ENCODE measurements at regions not wholly inside any gene's neighbourhood (a gene's known extent, or its start where the extent isn't known, plus 50 kb on each side); places are given as distances from the start of the nearest gene placed in this dataset.

DNA sequence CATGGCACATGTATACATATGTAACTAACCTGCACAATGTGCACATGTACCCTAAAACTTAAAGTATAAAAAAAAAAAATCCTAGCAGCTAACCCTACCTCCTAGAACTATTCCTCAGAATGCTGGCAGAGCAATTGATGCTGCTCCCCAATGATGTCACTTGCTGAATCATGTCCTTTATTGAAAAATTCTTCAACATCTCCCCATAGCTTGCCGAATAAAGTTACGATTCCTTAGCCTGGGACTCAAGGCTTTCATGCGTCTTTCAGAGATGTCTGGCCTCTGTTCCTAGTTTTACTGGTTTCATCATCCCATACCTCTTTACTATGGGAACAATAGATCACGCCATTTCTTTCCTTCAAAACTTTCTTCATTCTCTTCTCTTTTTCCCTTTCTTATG lies 174.7 kb upstream of the FAT1 start:
- TF ChIP-seq EZH2phosphoT487 (IDR thresholded peaks at IDR 0.05; ENCODE audit: low read depth, severe bottlenecking, unreplicated experiment) (no peak), EZH2 (IDR thresholded peaks at IDR 0.05; ENCODE audit: borderline replicate concordance) (no peak)
- TF ChIP-seq, protein P1, sequence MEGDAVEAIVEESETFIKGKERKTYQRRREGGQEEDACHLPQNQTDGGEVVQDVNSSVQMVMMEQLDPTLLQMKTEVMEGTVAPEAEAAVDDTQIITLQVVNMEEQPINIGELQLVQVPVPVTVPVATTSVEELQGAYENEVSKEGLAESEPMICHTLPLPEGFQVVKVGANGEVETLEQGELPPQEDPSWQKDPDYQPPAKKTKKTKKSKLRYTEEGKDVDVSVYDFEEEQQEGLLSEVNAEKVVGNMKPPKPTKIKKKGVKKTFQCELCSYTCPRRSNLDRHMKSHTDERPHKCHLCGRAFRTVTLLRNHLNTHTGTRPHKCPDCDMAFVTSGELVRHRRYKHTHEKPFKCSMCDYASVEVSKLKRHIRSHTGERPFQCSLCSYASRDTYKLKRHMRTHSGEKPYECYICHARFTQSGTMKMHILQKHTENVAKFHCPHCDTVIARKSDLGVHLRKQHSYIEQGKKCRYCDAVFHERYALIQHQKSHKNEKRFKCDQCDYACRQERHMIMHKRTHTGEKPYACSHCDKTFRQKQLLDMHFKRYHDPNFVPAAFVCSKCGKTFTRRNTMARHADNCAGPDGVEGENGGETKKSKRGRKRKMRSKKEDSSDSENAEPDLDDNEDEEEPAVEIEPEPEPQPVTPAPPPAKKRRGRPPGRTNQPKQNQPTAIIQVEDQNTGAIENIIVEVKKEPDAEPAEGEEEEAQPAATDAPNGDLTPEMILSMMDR (IDR thresholded peaks at IDR 0.05; ENCODE audit: poor library complexity): no peak
- no peak overlapping the region for H3K4me3 ChIP-seq
- no peaks in the 10 kb centered on the region for H3K27me3 ChIP-seq
- no peaks in the 10 kb centered on the region for H3K9me3 ChIP-seq (ENCODE audit: low read depth)
- WGBS (ENCODE audit: low lambda C conversion rate, missing lambda C conversion rate): 97% methylated on average over 4 of the region's 4 CpGs
- no peaks in the 10 kb centered on the region for H3K36me3 ChIP-seq (replicated peaks; ENCODE audit: insufficient read depth, low read depth)
- H4K20me1 ChIP-seq (ENCODE audit: insufficient read depth, poor library complexity, severe bottlenecking): no peaks in the 10 kb centered on the region
- H3K79me2 ChIP-seq: no peaks in the 10 kb centered on the region
- peaks cover 12% of the 10 kb centered on the region for H3K4me1 ChIP-seq (ENCODE audit: insufficient read depth)
- no peak overlapping the region for H2AFZ ChIP-seq
- H3K9me2 ChIP-seq (replicated peaks; ENCODE audit: insufficient read depth): no peaks in the 10 kb centered on the region
- H3K27ac ChIP-seq: no peak overlapping the region
- no peak overlapping the region for H3K4me2 ChIP-seq
- DNase-seq (ENCODE audit: low spot score): no peak

DNA sequence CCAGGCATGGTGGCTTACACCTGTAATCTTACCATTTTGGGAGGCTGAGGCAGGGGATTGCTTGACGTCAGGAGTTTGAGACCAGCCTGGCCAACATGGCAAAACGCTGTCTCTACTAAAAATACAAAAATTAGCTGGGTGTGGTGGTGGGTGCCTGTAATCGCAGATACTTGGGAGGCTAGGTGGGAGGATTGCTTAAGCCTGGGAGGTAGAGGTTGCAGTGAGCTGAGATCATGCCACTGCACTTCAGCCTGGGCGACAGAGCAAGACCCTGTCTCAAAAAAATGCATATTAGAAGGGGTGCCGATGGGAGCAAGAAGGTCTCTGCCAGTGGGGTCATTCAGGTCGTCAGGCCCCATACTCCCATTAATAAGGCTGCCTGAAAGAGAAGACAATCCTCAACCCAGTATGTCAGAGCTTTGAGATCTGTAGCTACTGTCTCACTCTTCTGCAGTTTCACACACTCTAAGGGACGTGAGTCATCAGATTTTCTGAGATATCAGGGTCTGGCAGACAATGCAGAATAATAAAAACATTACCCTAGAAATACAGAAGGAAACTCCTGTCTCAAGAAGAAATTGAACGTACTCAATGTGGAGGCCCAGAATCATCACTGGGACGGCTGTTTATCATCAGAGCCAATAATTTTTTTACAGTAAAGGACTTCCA lies 176.7 kb upstream of the FAT1 start:
- DNase-seq (ENCODE audit: low spot score): no peak
- H3K27ac ChIP-seq: no peak overlapping the region
- H4K20me1 ChIP-seq (ENCODE audit: insufficient read depth, poor library complexity, severe bottlenecking): no peaks in the 10 kb centered on the region
- H3K4me3 ChIP-seq: no peak overlapping the region
- TF ChIP-seq EZH2phosphoT487 (IDR thresholded peaks at IDR 0.05; ENCODE audit: low read depth, severe bottlenecking, unreplicated experiment) (no peak), EZH2 (IDR thresholded peaks at IDR 0.05; ENCODE audit: borderline replicate concordance) (no peak)
- TF ChIP-seq, protein P1 (IDR thresholded peaks at IDR 0.05; ENCODE audit: poor library complexity): no peak
- no peak overlapping the region for H3K4me2 ChIP-seq
- H3K9me3 ChIP-seq (ENCODE audit: low read depth): no peaks in the 10 kb centered on the region
- H3K9me2 ChIP-seq (replicated peaks; ENCODE audit: insufficient read depth): no peaks in the 10 kb centered on the region
- no peaks in the 10 kb centered on the region for H3K36me3 ChIP-seq (replicated peaks; ENCODE audit: insufficient read depth, low read depth)
- 81% methylated on average over 9 of the region's 9 CpGs for WGBS (ENCODE audit: low lambda C conversion rate, missing lambda C conversion rate)
- H3K4me1 ChIP-seq (ENCODE audit: insufficient read depth): peaks cover 12% of the 10 kb centered on the region
- no peak overlapping the region for H2AFZ ChIP-seq
- no peaks in the 10 kb centered on the region for H3K27me3 ChIP-seq
- no peaks in the 10 kb centered on the region for H3K79me2 ChIP-seq

DNA sequence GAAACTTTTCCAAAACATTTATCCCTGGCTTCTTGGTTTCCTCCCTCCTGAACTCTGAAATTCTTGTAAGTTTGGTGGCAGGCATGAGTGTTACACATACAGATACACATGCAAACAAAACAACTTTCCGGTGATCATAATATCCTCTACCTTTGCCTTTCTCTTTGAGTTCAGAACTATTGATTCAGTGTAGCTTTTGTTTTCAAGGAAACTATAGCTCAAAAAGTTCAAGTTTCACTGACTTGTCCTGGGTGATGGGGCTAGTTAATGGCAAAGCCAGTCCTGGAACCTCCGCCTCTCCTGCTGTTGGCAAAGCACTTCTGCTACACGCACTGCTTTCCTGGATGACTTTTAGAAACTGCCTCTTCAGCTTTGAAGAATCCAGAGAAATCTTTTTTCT lies 177.3 kb upstream of the FAT1 start:
- Histone ChIP-seq H3K4me3 (no peak overlapping the region), H3K79me2 (no peaks in the 10 kb centered on the region), H3K4me1 (ENCODE audit: insufficient read depth) (peaks cover 12% of the 10 kb centered on the region), H3K4me2 (no peak overlapping the region), H3K9me2 (replicated peaks; ENCODE audit: insufficient read depth) (no peaks in the 10 kb centered on the region), H3K27ac (no peak overlapping the region), H3K36me3 (replicated peaks; ENCODE audit: insufficient read depth, low read depth) (no peaks in the 10 kb centered on the region), H3K9me3 (ENCODE audit: low read depth) (no peaks in the 10 kb centered on the region), H2AFZ (no peak overlapping the region), H3K27me3 (no peaks in the 10 kb centered on the region), H4K20me1 (ENCODE audit: insufficient read depth, poor library complexity, severe bottlenecking) (no peaks in the 10 kb centered on the region)
- 89% methylated on average over 3 of the region's 3 CpGs for whole genome bisulfite sequencing (ENCODE audit: low lambda C conversion rate, missing lambda C conversion rate)
- no peak for TF ChIP-seq EZH2phosphoT487 (IDR thresholded peaks at IDR 0.05; ENCODE audit: low read depth, severe bottlenecking, unreplicated experiment)
- no peak for TF ChIP-seq EZH2 (IDR thresholded peaks at IDR 0.05; ENCODE audit: borderline replicate concordance)
- TF ChIP-seq, protein P1 (IDR thresholded peaks at IDR 0.05; ENCODE audit: poor library complexity): no peak
- no peak for DNase-seq (ENCODE audit: low spot score)

All from hepatocyte (in vitro differentiated cells).